Panc1 (cell line): ENCODE measurements at regions not wholly inside any gene's neighbourhood (a gene's known extent, or its start where the extent isn't known, plus 50 kb on each side); places are given as distances from the start of the nearest gene placed in this dataset.

Source experiments
- ATAC-seq: fragments of 200-7000 bp; cut with Tn5 transposase; 2 replicates; pipeline ENCODE4 v1.9.1; 2020; ENCODE audit warnings: mild to moderate bottlenecking, moderate library complexity
- BruUV-seq: library from RNA; stranded (reverse); fragments of 400-500 nt; replicated peaks from 2 replicates; lab custom pipeline; 2021; lab: Mats Ljungman, UMichigan
- CTCF ChIA-PET: fragments of 300-600 bp; sonication (Branson Sonifier 250); formaldehyde crosslinking; loops from one replicate; lab custom pipeline; 2022; ENCODE audit warnings: antibody characterized with exemption; lab: Charles Lee
- POLR2A ChIA-PET: fragments of 300-600 bp; sonication (Branson Sonifier 250); formaldehyde crosslinking; loops from one replicate; lab custom pipeline; 2022; ENCODE audit warnings: antibody characterized with exemption; lab: Charles Lee
- DNase-seq: peaks from one replicate; pipeline ENCODE4 v3.0.0-alpha.2; 2010; ENCODE audit warnings: low read depth, low spot score
- H3K27ac ChIP-seq: 2 replicates; pipeline ENCODE4 v1.5.1; 2011; ENCODE audit warnings: mild to moderate bottlenecking, low read length, inconsistent platforms
- H3K27me3 ChIP-seq: fragments of 200-500 bp; sonication (Bioruptor generic); 2 replicates; pipeline ENCODE4 v1.6.0; 2014; ENCODE audit warnings: low read length, inconsistent platforms; ENCODE audit not compliant: control insufficient read depth, insufficient read depth
- H3K36me3 ChIP-seq: fragments of 200-500 bp; sonication (Bioruptor generic); 2 replicates; pipeline ENCODE4 v1.5.1; 2014; ENCODE audit warnings: inconsistent platforms, mild to moderate bottlenecking, low read length, moderate library complexity; ENCODE audit not compliant: control insufficient read depth, insufficient read depth
- H3K4me1 ChIP-seq: 2 replicates; pipeline ENCODE4 v1.5.1; 2011; ENCODE audit warnings: inconsistent platforms, mild to moderate bottlenecking, low read length, moderate library complexity; ENCODE audit not compliant: control insufficient read depth, insufficient read depth
- H3K4me3 ChIP-seq, 2 experiments: 2 replicates each; pipeline ENCODE4 v1.5.1; 2011 to 2012; ENCODE audit warnings: low read depth in 2 of 2, low read length in 2 of 2, mild to moderate bottlenecking in 2 of 2, inconsistent platforms in 1 of 2, moderate library complexity in 1 of 2
- H3K9me3 ChIP-seq: fragments of 200-500 bp; sonication (Bioruptor generic); 2 replicates; pipeline ENCODE4 v1.5.1; 2014; ENCODE audit warnings: low read depth, mild to moderate bottlenecking, inconsistent platforms, low read length, moderate library complexity; ENCODE audit not compliant: control insufficient read depth, insufficient read depth
- POLR2AphosphoS5 ChIP-seq: IDR thresholded peaks from 2 replicates; pipeline ENCODE4 v1.6.1; 2012; ENCODE audit warnings: mild to moderate bottlenecking, low read depth, low read length, moderate library complexity
- SIN3A ChIP-seq: IDR thresholded peaks from 2 replicates; pipeline ENCODE4 v1.6.1; 2012; ENCODE audit warnings: low read depth, mild to moderate bottlenecking, low read length, moderate library complexity, borderline replicate concordance; ENCODE audit not compliant: insufficient read depth
- TCF7L2 ChIP-seq: IDR thresholded peaks from 2 replicates; pipeline ENCODE4 v1.6.1; 2011; ENCODE audit warnings: mild to moderate bottlenecking, low read depth, low read length, inconsistent platforms
- in situ Hi-C: cut with HindIII; loops from 2 replicates; pipeline ENCODE4 v1.10.0; 2016; ENCODE audit warnings: low sequenced_read_pairs, low pct_unique_long_range_greater_than_20kb
- intact Hi-C: fragments of 100-400 bp; cut with micrococcal nuclease; formaldehyde crosslinking; loops from one replicate; pipeline ENCODE4 v1.10.0; 2022; ENCODE audit not compliant: unreplicated experiment
- TF ChIP-seq, protein P1 (sequence below), 2 experiments: IDR thresholded peaks; 2 replicates each; pipeline ENCODE4 v1.6.1; 2011 to 2012; ENCODE audit warnings: low read depth in 2 of 2, control low read depth in 1 of 2, low read length in 1 of 2, mild to moderate bottlenecking in 1 of 2, moderate library complexity in 1 of 2; ENCODE audit not compliant: insufficient read depth in 1 of 2
- TF ChIP-seq, protein P2 (sequence below): fragments of 450-650 bp; IDR thresholded peaks from 2 replicates; pipeline ENCODE4 v1.5.1; 2017; ENCODE audit warnings: mild to moderate bottlenecking

DNA sequence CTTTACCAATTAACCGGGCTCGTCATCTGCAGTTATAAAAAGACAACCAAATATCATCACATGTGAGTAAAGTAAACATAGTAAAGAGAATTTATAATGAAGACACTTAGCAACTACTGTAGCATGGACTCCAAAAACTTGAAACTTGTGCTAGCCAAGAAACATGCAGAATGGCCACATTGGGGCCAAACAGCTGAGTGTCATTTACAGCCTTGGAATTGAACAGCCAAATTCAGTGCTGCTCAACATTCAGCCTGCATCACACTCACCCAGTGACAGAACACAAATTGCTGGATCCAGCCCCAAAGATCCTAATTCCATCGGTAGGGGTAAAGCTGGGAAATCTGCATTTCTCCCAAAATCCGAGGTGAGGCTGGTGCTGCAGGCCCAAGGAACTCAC, 224.8 kb upstream of the GYPC start:
- no peak for DNase-seq
- intact Hi-C loops (no loop called here), in situ Hi-C loops (no loop called here)
- ChIA-PET POLR2A (no interaction called here), CTCF (no interaction called here)
- no peak overlapping the region for H3K27ac ChIP-seq
- H3K9me3 ChIP-seq: no peaks in the 10 kb centered on the region
- H3K27me3 ChIP-seq: no peaks in the 10 kb centered on the region
- no peak for ATAC-seq
- no peaks in the 10 kb centered on the region for H3K36me3 ChIP-seq
- no TSS peak for BruUV-seq
- H3K4me1 ChIP-seq: no peaks in the 10 kb centered on the region
- no peak overlapping the region for H3K4me3 ChIP-seq
- TF ChIP-seq, protein P1, sequence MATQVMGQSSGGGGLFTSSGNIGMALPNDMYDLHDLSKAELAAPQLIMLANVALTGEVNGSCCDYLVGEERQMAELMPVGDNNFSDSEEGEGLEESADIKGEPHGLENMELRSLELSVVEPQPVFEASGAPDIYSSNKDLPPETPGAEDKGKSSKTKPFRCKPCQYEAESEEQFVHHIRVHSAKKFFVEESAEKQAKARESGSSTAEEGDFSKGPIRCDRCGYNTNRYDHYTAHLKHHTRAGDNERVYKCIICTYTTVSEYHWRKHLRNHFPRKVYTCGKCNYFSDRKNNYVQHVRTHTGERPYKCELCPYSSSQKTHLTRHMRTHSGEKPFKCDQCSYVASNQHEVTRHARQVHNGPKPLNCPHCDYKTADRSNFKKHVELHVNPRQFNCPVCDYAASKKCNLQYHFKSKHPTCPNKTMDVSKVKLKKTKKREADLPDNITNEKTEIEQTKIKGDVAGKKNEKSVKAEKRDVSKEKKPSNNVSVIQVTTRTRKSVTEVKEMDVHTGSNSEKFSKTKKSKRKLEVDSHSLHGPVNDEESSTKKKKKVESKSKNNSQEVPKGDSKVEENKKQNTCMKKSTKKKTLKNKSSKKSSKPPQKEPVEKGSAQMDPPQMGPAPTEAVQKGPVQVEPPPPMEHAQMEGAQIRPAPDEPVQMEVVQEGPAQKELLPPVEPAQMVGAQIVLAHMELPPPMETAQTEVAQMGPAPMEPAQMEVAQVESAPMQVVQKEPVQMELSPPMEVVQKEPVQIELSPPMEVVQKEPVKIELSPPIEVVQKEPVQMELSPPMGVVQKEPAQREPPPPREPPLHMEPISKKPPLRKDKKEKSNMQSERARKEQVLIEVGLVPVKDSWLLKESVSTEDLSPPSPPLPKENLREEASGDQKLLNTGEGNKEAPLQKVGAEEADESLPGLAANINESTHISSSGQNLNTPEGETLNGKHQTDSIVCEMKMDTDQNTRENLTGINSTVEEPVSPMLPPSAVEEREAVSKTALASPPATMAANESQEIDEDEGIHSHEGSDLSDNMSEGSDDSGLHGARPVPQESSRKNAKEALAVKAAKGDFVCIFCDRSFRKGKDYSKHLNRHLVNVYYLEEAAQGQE (IDR thresholded peaks at IDR 0.05; ENCODE audit: insufficient read depth in 1 of 2, low read depth in 2 of 2, low read length in 1 of 2): no peak
- TF ChIP-seq SIN3A: no peak
- TF ChIP-seq, protein P2, sequence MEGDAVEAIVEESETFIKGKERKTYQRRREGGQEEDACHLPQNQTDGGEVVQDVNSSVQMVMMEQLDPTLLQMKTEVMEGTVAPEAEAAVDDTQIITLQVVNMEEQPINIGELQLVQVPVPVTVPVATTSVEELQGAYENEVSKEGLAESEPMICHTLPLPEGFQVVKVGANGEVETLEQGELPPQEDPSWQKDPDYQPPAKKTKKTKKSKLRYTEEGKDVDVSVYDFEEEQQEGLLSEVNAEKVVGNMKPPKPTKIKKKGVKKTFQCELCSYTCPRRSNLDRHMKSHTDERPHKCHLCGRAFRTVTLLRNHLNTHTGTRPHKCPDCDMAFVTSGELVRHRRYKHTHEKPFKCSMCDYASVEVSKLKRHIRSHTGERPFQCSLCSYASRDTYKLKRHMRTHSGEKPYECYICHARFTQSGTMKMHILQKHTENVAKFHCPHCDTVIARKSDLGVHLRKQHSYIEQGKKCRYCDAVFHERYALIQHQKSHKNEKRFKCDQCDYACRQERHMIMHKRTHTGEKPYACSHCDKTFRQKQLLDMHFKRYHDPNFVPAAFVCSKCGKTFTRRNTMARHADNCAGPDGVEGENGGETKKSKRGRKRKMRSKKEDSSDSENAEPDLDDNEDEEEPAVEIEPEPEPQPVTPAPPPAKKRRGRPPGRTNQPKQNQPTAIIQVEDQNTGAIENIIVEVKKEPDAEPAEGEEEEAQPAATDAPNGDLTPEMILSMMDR: no peak
- no peak for TF ChIP-seq POLR2AphosphoS5
- TF ChIP-seq TCF7L2: no peak

DNA sequence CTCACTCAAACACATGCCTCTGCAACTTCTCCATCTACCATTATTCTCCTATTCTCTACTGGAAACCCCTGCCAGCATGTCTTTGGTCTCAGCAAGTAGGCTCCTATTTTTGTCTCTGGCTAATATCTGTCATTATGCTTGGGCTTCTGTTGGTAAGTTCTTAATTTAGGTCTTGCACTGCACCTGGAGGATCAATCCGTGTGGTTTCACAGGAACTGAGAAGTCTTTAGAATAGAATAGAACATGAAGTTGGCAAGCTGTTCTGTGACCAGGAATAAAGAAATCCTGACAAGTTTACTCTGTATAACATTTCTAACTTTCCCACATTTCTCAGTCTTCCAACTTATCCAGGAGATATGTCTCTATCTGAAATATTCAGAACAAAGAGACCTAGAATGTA, 219.5 kb upstream of the GYPC start:
- Histone ChIP-seq H3K4me1 (no peaks in the 10 kb centered on the region), H3K9me3 (no peaks in the 10 kb centered on the region), H3K36me3 (no peaks in the 10 kb centered on the region), H3K4me3 (no peak overlapping the region), H3K27ac (no peak overlapping the region), H3K27me3 (no peaks in the 10 kb centered on the region)
- DNase-seq (no peak), ATAC-seq (no peak)
- in situ Hi-C loops: no loop called here
- BruUV-seq: no TSS peak
- POLR2A ChIA-PET: no interaction called here
- intact Hi-C loops: no loop called here
- TF ChIP-seq POLR2AphosphoS5 (no peak), TCF7L2 (no peak), SIN3A (no peak)
- TF ChIP-seq, protein P2: no peak
- TF ChIP-seq, protein P1 (IDR thresholded peaks at IDR 0.05; ENCODE audit: insufficient read depth in 1 of 2, low read depth in 2 of 2, low read length in 1 of 2): no peak
- CTCF ChIA-PET: no interaction called here
